ENCODE measurements at regions not wholly inside any gene's neighbourhood (a gene's known extent, or its start where the extent isn't known, plus 50 kb on each side); places are given as distances from the start of the nearest gene placed in this dataset.
"Not testable (repeated sequence)": the region's sequence is repeated elsewhere in the genome, so short reads cannot be mapped to it uniquely, and the experiment has no call there.

DNA sequence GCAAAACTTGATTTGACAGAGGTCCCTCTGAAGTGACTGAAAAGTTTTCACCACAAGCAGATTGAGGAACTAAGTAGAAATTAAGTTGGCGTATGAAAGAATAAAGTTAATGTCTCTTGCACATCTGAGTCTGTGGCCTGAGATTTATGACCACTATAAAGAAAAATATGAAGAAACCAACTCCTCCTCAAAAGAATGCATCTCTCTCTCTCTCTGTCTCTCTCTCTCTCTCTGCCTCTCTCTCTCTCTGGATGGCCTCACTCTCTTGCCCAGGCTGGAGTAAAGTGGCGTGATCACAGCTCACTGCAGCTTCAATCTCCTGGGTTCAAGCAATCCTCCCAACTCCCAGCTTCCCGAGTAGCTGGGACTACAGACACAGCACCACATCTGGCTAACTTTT is 55.2 kb downstream of the RPL22L1 start:
- no peak for DNase-seq (ENCODE audit: low spot score)

DNA sequence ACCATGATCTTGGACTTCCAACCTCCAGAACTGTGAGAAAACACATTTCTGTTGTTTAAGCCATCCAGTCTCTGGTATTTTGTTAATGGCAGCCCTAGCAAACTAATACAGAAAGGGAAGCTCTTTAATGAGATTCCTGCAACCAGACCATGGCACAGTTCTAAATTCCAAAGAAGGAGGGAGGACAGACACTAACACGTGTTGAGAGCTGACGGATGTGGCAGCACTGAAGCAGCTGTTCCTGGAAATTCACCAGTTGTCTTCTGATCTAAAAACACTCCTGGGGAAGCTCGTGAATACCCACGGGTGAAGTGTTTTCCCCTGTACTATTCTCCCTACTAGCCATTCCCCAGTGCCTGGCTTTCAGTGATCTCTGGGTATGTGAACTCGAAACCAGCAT is 56.7 kb downstream of the RPL22L1 start:
- DNase-seq (ENCODE audit: low spot score) = no peak

DNA sequence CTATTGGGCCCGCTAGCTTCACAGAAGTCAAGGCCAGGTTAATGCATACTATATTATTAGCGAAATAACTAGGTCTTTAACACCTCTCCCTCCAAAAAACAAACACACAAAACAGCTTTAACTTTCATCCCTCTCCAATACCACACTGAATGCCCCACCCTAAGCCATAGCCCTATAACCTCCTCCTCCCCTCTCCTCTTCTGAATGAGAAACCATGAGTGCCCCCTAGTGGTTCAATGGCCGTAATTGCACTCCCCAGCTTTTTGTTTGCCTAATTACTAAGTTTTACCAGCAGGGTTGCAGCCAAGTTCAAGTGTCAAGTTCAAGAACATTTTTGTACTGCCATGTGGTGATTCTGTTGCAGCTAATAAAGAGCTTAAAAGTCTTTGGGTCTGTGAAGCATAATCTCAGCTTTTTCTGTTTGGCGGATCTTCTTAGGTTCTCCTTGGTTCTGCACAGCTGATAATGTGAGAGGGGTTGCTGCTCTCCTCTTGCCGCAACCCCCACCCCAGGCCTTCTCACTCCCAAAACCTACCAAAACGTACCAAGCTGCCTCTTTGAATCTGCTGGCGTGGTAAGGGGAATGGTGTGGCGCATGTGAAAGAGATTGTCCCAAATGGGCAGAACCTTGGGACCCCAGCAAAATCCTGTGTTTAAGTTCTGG is 57.9 kb downstream of the RPL22L1 start:
- DNase-seq (ENCODE audit: low spot score) = peak; percentile 82

DNA sequence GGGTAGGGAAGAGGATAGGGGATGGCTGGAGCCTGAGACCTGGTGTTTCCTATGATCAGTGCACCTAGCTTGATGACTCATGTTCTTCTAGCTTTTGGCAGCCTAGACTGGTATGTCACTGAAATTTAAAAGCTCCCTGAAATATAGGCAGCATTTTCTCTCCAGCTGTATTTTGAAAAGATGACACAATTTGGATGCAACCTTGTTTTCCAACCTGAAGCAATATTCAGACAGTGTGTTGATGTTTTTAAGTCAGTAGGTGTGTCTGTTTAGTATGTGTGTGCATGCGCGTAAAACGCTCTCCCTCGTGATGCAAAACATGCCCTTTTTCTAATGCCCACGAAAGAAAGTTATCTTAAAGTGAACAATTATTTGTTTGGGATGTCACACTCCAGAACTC is 58.5 kb downstream of the RPL22L1 start:
- peak; percentile 56 for DNase-seq (ENCODE audit: low spot score)

DNA sequence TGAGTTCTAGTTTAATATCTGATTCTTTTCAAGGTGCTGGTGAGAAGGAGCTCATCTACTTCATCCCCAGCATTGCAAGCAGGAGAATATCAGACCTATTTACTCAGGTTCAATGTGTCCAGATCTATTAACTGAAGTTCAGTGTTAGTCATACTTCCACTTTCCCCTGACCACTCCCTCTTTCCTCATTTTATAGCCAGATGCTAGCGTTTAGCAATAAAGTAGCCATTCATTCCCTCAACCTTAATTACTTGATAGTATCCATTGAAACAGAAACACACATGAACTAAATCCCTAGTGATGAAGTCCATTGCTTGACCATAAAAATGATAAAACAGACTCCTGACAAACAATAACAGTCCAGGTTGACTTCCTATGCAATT is 60.0 kb downstream of the RPL22L1 start:
- DNase-seq (ENCODE audit: low spot score) = peak; percentile 82

DNA sequence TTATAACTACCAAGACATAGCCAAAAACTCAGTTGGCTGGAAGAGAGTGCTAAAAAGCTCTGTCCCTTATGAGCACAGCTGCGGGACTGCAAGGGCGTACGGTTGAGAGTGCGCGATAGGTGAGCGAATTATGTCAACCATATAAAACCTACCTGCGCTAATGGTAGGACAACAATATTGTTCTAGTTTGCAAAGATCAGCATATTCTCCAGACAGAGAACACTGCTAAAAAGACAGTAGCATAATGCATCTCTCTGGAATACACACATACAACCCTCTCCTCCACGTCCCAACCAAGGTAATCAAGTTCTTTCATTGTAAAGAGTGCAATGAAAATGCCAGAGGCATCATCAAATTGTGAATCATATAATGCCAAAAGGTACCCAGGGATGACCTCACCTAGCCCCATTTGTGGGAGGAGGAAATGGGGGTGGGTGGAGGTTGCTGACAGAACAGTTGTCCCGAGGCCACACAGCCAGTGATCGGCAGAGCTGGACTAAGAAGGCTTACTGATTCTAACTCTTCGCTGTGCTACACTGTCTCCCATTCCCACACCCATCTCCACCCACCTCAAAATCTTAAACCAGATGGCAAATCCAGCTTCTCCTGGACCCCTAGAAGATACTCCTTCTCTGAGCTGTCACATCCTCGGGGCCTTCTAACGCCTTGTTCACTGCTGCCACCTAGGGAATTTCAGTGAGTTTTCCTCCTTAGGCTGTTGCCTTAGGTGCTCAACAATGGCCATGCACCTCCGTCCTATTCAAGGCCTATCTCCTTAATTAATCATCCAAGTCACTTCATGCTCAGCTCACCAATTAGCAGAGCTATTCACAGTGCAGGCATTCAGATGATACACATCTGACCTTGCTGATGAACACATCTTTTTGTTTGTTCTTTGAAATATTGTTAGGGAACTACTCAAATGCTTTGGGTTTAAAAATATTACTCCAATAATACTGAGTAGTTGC is 60.7 kb downstream of the RPL22L1 start:
- DNase-seq (ENCODE audit: low spot score) = peak; percentile 67

DNA sequence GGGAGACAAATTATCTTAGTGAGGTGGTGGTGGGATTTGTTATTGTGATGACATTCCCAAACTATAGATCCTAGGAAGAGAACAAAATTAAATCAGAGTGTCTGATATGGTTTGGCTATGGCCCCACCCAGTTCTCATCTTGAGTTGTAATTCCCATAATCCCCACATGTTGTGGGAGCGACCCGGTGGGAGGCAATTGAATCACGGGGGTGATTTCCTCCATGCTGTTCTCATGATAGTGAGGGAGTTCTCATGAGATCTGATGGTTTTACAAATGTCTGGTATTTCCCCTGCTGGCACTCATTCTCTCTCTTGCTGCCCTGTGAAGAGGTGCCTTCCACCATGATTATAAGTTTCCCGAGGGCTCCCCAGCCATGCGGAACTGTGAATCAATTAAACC is 62.0 kb downstream of the RPL22L1 start:
- no peak for DNase-seq (ENCODE audit: low spot score)

DNA sequence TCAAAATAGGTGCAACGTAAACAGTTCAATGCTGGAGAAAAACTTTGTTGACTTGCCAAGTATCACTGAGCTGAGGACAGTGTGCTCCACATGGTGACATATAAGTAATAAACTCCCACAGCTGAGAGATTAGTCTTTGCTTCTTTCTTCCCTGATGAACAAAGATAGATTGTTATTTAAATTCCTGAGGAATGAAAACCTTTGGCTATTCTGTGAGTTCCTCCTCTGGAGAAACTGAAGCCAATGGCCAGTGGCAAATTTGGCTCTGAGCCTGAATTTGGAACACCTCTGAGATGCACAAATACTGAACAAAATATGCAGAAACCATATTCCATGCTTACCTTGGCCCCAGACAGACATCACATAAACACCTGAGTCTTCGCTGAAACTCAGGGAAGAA is 63.3 kb downstream of the RPL22L1 start:
- DNase-seq (ENCODE audit: low spot score) = no peak

DNA sequence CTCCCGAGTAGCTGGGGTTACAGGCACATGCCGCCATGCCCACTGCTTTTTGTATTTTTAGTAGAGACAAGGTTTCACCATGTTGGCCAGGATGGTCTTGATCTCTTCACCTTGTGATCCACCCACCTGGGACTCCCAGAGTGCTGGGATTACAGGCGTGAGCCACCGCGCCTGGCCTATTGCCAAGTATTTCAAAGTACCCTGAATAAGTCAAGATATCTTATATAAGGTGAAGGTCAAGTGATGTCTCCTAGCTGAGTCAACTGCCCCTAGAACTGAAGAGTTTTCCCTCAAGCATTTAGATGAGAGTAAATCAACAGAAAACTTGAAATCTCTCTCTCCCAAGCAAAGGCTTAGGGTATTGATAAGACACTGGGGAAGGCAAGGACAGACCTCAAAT is 63.9 kb downstream of the RPL22L1 start:
- DNase-seq (ENCODE audit: low spot score) = peak; percentile 14

DNA sequence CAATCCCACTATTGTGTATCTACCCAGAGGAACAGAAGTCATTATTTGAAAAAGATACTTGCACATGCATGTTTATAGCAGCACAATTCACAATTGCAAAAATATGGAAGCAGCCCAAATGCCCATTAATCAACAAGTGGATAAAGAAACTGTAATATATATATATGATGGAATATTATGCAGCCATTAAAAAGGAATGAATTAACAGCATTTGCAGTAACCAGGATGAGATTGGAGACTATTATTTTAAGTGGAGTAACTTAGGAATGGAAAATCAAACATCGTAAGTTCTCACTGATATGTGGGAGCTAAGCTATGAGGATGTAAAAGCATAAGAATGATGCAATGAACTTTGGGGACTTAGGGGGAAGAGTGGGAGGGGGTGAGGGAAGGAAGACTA is 64.7 kb downstream of the RPL22L1 start:
- not testable (repeated sequence) for DNase-seq (ENCODE audit: low spot score)

DNA sequence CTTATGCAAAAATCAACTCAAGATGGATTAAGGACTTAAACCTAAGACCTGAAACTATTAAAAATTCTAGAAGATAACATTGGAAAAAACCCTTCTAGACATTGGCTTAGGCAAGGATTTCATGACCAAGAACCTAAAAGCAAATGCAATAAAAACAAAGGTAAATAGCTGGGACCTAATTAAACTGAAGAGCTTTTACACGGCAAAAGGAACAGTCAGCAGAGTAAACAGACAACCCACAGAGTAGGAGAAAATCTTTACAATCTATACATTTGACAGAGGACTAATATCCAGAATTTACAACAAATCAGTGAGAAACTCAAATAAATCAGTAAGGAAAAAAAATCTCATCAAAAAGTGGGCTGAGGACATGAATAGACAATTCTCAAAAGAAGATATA is 65.4 kb downstream of the RPL22L1 start:
- DNase-seq (ENCODE audit: low spot score) = not testable (repeated sequence)

DNA sequence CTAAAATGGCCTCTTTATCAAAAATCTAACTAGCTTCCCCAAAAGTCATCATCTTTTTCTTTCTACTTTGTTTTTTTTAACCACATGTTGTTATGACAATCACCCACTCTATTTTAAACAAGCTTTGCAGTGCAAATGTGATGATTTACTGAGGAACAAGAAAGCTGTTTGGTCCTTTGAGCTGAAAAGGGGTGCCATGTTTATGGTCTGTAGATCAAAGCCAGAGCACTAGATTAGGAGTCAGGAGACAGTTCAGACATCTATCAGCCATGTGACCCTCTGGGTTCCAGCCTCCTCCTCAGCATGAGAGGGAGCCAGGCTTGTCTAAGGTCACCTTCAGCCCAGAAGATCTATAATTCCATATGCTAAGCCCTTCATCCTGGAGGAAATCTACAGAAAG is 65.9 kb downstream of the RPL22L1 start:
- no peak for DNase-seq (ENCODE audit: low spot score)

DNA sequence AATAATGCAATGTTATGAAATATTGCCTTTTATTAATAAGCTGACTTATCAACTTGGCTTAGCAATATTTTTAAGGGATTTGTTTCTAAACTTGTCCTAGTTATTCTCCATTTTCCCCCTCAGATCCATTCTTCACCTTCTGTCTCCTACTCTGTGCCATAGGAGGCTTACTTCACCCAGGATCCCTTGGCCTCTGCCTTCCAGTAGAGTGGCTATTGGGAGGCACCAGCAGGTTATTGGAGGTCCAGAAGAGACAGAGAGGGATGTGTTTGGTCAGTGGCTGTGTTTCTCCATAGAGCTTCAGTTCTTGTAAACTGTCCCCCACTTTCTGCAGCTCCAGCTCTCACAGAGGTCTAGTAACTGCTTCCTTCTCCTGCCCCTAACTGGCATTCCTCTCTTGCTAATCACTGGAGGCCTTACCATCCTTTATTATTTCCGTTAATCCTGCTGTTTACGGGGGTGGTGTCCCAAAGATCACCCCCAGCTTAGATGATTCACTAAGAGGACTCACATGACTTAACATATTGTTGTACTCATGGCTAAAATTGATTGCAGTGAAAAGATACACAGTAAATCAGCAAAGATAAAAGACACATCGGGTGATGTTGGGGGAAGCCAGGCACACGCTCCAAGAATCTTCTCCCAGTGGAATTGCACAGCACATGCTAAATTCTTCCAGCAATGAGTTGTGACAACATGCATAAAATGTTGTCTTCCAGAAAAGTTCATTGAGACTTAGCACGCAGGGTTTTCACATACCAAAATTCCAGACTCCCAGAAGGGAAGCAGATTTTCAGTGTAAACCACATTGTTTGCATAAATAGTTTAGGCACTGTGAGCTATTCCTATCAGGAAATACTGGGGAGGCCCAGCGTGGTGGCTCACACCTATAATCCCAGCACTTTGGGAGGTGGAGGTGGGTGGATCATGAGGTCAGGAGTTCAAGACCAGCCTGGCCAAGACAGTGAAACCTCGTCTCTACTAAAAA is 67.5 kb downstream of the RPL22L1 start:
- peak; percentile 33 for DNase-seq (ENCODE audit: low spot score)

DNA sequence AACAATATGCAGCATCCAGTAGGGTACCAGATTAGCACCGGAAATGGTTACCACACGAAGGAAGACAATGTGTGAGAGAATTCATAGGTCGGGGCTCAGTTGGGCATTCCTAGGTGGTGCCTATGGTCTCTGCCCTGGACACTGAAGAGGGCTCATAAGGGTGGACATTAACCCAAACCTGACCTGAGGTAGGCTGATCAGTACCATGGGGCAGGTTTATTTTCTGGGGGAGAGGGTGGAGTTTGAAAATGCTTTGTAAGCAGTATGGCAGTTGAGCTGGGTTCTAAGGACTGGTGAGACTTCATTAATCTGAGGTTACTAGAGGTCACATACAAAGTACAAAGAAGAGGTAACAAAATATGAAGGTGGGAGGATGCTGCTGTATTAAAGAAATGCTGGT is 68.4 kb downstream of the RPL22L1 start:
- DNase-seq (ENCODE audit: low spot score) = no peak

DNA sequence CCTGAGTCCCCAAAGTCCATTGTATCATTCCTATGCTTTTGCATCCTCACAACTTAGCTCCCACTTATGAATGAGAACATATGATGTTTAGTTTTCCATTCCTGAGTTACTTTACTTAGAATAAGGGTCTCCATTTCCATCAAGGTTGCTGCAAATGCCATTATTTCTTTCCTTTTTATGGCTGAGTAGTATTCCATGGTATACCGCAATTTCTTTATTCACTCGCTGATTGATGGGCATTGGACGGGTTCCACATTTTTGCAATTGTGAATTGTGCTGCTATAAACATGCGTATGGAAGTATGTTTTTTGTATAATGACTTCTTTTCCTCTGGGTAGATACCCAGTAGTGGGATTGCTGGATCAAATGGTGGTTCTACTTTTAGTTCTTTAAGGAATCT is 69.7 kb downstream of the RPL22L1 start:
- DNase-seq (ENCODE audit: low spot score) = not testable (repeated sequence)

DNA sequence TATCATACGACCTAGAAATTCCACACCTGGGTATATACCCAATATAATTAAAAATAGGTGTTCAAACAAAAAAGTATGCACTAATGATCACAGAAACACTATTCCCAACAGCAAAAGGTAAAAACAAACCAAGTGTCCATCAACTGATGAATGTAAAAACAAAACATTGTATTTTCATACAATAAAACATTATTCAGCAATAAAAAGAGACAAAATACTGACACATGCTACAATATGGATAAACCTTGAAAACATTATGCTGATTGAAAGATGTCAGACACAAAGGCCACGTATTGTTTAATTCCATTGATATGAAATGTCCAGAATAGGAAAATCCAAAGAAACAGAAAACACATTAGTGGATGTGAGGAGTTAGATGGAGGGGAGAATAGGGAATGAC is 71.0 kb downstream of the RPL22L1 start:
- DNase-seq (ENCODE audit: low spot score) = no peak

DNA sequence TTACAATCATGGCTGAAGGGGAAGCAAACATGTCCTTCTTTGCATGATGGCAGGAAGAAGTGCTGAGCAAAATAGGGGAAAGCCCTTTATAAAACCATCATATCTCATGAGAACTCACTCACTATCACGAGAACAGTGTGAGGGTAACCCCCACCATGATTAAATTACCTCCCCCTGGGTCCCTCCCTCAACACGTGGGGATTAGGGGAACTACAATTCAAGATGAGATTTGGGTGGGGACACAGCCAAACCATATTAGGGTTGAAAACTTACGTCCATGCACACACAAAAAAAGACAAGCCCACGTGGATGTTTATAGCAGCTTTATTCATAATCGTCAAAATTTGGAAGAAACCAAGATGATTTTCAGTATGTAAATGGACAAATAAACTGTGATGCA is 72.3 kb downstream of the RPL22L1 start:
- no peak for DNase-seq (ENCODE audit: low spot score)

DNA sequence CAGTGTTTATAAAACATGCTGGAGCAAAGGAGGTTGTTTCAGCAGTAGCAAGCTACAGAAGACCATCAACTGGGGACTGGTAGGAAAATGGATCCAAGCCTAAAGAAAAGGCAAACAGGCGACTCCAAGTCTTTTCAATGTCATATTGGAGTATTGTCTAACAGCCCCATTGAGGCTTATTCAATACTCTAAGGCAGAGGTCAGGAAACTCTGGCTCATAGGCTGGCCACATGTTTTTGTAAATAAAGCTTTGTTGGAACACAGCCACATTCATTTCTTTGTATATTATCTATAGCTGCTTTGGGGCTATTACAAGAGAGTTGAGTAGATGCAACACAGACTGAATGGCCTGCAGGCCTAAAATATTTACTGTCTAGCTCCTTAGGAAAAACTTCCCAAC is 77.5 kb downstream of the RPL22L1 start:
- no peak for DNase-seq (ENCODE audit: low spot score)

DNA sequence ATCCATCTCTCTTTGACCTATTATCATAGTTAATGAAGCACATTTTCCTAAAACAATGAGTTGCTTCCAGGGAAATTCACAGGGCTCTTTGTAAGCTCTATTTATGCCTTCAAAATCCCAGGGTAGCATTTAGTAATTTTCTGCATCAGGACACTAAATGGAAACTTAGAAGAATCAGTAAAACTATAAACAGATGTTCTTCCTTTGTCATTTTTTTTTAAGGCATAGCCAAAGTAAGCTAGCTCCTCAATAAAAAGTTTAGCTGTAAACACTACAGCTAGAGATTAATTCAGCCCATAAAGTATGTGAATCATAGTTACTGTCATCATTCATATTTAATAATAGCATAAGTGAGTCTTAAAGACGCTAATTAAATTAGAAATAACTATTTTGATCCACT is 79.3 kb downstream of the RPL22L1 start:
- no peak for DNase-seq (ENCODE audit: low spot score)

DNA sequence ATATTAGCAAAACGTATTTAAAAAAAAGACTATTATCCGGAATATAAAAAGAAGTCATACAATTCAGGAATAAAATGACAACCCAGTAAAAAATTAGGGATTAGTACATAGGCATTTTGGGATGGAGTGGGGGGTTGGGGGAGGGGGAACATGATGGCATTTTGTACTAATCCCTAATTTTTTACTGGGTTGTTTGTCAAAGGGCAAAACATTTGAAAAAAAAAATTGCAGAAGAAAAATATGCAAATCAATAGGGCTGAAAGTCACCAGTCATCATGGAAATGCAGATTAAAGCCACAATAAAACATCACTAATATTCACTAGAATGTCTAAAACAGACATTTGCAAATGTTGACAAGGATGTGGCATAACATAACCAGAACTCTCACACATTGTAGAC is 82.5 kb downstream of the RPL22L1 start:
- DNase-seq (ENCODE audit: low spot score) = no peak

DNA sequence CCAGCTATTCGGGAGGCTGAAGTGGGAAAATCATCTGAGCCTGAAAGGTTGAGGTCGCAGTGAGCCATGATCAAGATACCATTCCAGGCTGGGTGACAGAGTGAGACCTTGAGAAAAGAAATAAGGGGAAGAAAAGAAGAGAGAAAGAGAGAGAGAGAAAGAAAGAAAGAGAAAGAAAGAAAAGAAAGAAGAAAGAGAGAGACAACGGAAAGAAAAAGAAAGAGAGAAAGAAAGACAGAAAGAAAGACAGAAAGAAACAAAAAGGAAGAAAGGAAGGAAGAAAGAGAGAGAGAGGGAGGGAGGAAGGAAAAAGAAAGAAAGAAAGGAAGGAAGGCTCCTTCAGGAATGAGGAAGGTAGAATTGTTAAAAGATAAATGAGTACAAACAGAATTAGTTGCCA is 84.5 kb downstream of the RPL22L1 start:
- DNase-seq (ENCODE audit: low spot score) = no peak

DNA sequence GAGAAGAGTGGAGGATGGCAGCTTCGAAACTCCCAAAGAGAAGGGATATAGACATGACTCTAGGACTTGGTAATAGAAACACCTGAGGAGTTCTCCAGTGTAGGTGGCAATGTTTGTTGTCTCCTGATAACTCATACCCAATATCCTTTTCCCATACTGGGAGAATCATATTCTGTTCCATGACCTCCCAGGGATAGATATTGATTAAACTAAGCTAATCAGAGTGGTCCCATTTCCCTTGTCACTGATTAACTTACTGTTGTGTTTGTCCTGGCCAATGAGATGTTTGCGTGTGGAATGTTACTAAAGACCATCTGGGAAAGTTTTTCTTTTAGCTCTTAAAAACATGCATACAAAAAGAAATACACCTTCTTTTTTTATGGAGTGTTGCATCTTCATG is 85.6 kb downstream of the RPL22L1 start:
- DNase-seq (ENCODE audit: low spot score) = no peak

Data from LoVo (cell line).